Mucosa of gallbladder (tissue), 1 donor: ENCODE measurements at regions not wholly inside any gene's neighbourhood (a gene's known extent, or its start where the extent isn't known, plus 50 kb on each side); places are given as distances from the start of the nearest gene placed in this dataset.

Experiments used
- DNase-seq: peaks from one replicate; pipeline ENCODE4 v3.0.0-alpha.2; 2020; ENCODE audit warnings: low spot score
- donor health status: DM: no; HTN: no; CAD: no.

DNA sequence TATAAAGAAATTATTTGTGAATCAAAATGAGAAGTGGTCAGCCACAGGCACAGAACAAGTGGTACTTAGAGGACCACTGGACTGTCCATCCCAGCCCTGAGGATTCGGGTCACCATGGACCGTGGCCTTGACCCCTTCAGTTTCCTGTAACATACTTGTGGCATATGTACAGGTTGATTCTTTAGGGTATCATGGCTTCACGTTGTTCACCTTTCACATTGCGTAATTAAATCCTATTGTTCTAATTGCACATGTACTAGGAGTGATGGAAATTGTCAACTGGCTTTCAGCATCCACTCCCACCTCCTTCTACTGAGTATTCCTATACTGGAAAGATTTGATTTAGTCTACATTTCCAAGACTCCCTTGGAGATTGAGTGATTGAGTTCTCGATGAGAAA, 148.3 kb upstream of the GJB5 start:
- DNase-seq, result no peak

DNA sequence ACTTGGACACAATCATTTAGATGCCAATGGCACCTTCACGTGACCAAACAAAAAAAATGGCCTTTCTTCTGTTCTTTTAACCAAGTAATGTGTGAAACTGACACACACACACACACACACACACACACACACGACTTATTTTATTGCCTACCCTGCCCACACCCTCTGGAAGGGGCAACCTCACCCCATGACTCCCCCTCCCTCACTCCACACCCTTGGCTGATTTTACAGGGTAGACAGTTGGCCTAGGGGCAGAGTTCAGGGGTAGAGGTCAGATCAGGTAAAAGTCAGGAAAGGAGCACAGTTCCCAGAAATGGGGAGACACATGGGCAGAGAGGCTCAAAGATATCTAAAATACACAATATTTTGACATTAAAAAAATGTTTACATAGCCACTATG, 144.8 kb upstream of the GJB5 start:
- DNase-seq, result no peak

DNA sequence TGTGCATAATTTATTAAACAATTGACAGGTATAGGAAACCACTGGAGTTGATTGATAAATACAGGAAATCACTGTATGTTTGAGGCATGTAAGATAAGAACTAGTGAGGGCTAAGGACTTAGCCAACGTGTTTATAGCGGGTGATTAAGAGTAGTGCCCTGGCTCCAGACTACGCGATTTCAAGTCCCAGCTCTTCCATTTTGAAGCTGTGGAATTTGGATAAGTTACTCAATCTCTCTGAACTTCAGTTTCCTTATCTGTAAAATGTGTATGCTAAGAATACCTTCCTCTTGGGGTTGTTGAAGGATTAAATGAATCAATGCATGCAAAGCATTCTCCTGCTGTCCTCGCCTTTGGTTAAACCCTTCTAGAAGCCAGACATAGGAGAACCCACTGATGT, 143.3 kb upstream of the GJB5 start:
- no peak for DNase-seq

DNA sequence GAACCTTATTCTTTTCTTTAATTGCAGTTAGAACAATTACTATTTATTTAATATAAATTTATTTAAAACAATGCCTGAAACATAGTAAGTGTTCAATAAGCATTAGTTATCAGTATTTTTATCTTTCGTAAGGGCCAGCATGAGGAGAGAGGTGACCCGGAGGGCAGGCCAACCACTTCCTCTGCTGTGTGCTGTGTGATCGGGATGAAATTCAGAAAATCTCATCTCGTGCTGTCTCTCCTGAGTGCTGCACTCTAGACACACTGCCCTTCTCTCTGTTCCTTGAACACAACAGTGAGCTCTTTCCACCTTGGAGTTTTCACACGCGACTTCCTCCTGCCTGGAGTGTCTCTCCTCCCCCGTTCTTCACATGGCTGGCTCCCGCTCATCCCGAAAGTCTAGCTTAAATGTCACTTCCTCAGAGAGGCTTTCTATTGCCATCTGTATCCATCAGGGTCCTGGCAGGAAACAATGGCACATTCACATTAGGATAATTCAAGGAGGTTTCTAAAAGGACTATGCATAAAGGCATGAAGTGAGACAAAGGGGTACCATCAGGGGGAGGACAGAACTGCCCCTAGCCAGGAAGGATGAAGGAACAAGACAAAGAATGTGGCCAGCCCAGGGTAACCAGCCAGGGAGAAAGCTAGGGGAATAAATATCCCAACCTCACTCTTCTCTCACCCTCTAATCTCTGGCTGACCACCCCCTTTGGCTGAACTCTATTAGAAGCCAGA, 142.6 kb upstream of the GJB5 start:
- no peak for DNase-seq

DNA sequence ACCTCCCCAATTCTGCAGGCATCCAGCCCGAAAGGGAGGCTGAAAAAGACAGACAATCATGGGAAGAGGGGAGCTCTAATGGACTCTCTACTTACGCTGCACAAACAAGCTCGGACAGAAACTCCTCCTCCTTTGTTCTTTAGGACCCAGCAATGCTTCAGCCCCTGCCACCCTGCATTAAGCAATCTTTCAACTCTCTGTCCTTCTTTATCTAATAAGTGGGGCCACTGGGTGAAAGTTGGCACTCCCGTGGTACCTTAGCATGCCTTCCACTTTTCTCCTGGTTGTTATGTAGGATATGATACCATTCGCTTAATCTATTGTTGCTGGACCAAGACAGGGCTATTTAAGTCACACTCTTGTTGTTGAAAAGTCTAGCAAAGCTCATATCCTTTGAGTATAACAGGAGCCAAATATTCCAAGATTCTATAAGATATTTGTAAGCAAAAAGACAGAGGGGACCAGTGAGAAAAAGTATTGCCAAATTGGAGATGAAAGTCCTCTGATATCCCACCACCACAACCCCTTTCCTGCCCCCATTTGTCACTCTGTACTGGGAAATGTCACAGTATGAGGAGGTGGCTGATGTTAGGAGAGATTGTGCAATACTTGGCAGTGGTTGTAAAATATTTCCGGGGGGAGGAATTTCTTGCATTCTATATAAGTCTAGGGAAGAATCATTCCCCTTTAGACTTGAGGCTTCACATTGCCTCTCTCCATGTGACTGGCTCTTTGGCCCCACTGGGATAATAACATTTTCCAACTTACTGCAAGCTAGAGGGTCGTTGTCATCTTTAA, 137.3 kb upstream of the GJB5 start:
- DNase-seq, result no peak

DNA sequence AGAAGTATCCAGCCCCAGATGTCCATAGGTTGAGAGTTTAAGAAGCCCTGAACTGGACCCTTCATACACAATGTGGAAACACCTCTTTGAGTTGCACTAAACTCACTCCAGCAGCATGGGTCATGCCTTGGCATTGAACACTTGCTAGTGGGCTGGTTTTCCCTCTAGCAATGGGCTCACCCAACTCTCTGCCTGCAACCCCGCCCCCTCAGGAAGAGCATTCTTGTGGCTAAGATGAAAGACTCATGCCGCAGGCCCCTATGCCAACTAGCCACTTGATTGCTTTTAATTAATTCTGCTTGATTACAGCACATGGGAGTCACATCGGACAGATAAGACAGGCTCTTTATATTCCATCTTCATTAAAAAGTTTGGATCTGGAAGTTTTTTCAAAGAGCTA, 136.5 kb upstream of the GJB5 start:
- DNase-seq, result no peak

DNA sequence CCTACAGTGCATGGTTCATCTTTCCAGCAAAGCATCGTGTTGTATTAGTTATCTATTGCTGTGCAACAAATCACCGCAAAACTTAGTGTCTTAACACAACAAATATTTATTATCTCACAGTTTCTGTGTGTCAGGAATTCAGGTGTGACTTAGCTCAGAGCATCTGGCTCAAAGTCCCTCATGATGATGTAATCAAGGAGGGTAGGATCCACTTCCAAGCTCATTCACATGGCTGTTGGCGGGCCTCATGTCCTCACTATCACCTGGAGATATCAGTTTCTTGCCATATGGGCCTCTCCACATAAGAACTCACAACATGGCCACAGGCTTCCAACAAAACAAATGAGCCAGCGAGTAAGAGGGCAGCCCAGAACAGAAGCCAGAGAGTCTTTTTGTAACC, 135.6 kb upstream of the GJB5 start:
- no peak for DNase-seq

DNA sequence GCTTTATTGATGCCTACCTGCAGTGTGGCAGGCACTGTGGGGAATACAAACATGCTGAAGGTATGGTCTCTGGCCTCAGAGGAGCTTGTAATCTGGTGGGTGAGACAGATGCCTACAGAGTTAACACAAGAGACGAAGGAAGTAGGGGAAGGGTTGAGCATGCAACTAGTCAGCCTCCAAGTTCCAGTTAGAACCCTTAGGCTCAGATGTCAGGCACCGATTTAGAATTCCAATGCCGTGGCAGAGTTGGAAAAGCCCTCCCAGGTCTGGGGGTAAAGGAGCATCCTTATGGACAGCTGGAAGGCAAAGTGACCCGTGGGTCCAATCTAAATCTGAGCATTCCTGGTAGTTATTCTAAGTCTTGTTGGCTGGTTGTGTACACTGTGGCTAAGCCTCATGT, 132.9 kb upstream of the GJB5 start:
- DNase-seq, result no peak

DNA sequence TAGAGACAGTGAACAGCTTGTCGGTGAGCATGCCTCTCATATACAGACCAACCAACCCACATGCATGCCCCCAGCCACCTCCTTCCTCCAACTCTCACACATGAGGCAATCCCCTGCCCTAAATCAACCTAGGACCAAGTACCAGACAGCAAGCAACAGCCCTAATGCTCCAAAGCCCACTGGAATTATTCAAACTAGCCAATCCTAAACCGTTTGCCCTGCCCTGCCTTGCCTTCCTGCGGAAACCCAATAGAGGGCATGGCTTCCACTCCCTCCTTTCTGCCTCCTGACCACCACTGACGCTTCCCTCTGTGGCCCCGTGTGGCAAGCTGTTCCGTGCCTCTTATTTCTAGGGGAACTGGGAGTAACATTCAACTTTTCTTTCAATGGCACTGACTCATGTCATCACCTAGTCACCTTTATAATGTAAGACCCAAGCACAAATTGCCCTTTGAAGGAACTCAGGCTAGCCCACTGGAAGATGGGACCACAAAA, 129.3 kb upstream of the GJB5 start:
- no peak for DNase-seq

DNA sequence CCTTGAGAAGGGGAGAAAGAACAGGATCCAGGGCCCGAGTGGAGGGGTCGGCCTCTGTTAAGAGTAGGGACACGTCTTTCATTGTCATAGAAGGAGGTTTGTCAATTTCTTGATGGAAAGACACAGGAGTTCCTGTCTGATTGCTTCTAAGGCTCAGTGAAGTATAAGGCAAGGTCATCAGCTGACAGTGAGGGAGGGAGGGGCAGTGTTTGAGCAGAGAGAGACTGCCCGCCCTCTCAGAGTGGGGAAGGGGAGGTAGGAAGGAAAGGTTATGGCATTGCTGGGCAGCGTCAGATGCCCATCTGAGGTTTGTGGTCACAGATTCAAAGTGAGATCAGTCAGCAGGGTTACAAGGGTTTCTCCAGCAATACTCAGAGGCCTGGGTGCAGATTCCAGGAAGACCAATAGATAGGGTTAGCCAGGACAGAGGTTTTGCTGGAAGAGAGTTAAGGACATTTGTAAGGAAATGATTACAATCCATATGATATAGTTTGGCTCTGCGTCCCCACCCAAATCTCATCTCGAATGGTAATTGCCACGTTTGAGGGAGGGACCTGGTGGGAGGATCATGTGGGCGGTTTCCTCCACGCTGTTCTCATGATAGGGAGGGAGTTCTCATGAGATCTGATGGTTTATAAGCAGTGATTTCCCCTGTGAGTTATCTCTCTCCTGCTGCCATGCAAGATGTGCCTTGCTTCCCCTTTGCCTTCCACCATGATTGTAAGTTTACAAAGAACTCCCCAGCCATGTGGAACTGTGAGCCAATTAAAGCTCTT, 127.2 kb upstream of the GJB5 start:
- no peak for DNase-seq

DNA sequence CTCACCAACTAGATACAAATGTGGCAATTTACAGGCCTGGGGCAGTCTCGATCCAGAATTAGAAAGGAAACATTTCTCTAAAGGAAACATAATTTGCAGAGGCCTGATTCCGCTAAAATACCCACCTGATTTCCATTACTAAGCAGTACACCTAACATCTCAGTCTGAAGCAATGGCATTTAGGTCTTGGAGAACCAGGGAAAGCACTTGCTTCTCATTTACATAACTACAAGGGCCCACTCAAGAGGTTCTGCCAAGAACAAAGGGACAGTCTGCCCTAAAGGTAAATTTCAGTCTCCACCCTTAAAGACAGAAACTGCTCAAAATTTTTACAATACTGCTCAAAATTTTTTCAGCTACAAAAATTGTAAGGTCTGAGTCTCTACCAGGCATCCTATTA, 123.7 kb upstream of the GJB5 start:
- no peak for DNase-seq

DNA sequence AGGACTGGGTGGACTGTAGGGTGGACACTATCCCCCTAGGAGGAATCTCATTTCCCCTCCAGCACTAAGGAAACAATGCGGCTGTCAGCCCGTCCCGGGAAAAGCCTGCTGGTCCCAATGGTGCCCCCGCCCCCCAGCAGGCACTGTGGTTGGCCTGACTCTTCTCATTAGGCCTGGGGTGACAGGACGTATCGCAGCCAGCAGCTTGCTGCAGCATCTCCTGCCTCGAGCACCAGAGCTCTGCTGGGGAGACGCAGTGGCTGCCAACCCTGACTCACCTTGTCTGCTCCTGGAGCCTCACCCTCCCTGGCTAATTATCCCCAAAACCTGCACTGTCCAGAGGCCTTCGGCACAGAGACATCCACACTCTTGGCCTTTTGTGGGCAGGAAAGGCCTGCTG, 115.1 kb upstream of the GJB5 start:
- DNase-seq, result no peak

DNA sequence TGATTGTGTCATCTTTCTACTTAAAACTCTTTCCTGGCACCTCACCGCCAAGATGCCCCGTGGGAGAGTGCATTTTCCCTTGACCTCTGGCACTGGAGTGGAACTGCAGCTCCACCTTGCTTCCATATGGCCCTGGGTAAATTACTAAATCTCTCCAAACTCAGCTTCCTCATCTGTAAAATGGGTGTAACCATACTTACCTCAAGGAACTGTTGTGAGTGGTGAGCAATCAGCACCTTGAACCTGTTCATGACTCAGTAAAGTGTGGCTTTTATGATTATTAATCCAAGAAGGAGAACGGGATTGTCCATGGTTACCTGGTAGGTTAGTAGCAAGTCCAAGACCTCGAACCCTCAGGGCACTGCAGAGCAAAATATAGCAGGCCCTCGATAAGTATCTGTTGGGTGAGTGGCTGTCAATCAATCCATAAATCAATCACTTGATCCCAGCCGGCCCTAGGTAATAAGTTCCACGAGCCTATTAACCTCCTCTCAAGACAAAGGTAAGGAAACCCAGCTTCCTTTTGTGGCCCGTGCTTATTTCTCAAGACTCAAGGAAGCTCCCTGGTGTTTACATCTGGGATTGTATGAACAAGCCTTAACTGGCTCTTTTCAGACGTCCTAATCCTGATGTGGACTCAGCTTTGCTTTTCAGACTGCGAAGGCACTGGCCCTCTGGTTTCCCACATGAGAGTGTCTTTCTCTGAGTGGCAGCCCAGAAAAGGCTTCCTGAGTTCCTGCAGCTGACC, 114.0 kb upstream of the GJB5 start:
- DNase-seq, result no peak

DNA sequence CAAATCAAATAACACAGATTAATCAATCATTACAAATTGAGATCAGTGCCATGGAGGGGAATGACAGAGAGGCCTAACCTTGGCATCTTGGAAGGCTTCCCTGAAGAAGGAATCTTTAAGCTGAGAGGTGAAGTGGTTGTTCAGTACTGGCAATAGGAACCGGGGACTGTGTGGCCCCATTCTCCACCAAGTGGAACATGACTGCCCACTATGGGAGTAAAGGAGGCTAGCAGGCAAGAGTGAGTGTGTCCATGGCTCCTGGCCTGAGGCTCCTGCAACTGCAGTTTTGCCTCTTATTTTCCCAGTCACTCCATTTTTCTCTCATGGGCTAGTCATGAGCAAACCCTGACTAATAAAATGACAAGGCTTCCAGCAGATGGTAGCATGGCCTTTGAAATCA, 112.2 kb upstream of the GJB5 start:
- no peak for DNase-seq

DNA sequence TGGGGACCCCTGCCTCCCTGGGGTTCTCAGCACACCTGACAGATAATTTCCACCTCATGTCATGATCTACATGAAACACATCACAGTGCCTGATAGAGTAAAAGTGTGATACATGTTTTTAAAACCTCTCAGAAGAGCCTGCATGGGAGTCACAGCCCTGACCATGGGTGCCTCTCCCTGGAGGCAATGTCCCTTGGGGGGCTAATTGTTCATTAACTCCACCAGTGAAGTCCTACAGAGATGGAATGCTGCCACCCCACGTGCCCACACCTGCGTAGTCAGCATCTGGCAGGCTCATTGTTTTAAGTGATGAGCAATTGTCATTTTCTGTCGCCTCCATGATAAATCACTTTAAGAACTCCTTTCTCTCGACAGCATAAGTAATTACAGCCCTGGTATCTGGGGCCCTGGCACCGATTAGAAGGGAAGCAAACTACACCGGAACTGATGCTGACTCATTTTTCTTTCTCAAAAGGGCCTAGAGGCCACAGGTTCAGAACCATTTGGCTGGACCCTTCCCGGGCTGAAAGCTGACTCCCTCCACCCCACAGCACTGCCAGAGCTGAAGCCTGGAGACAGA, 109.6 kb upstream of the GJB5 start:
- no peak for DNase-seq

DNA sequence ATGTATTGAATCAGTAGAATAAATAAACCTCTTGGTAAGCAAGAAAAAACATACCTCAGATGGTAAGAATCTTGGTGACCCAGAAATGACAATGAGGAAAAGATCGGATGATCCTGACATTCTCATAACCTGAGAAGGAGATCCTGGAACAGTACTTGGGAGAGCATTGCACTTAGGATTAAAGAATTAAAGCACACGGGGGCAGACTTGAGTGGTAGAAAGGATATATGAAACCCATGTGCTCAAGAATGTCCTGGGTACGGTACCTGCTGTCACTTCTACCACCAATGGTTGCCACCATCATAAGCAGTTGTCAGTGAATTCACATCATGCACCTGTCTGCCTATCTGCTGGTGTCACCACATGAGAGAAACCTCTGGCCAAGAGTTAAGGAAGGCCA, 108.9 kb upstream of the GJB5 start:
- no peak for DNase-seq

DNA sequence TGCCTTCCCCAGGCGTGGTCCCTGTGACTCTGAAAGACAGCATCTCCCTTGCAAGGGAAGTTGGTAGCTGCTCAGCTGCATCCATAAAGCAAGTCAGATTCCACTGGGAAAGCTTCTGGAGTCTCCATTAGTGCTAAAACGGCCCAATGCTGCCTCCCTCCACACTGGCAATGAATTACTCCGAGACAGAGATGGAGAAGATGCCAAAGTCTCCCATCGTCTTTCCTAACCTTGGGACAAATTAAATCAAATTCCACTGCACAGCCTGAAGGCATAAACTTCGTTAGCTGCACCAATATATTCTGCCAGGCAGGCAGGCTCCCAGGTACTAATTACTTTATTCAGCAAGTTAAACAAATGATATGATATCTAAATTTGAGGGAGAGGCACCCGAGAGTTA, 106.3 kb upstream of the GJB5 start:
- DNase-seq, result no peak

DNA sequence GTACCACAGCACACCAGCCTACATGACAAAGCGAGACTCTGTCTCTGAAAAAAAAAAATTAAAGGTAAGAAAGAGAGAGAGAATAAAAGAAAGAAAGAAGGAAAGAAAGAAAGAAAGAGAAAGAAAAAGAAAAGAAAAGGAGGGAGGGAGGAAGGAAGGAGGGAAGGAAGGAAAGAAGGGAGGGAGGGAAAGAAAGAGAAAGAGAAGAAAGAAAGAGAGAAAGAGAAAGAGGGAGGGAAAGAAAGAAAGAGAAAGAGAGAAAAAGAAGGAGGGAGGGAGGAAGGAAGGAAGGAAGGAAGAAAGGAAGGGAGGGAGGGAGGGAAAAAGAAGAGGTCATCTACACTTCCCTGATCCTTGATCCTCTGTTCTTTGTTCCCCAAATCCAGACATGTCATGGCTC, 104.8 kb upstream of the GJB5 start:
- DNase-seq, result no peak

DNA sequence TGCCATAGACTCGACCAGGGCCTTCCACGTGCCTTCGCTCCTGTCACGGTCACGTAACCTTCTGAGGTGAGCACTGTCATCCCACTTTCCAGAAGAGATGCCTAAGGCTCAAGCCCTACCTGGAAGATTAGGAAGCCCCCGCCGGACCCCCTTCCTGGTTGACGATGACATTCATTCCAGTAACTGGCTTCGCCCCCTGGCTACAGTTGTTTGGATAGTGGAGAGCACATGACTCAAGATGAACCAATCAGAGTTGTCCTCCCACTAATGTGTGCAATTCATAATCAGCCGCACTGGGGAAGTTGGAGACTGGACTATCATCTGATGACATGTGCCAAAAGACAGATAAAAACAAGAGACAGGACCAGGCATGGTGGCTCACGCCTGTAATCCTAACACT, 104.0 kb upstream of the GJB5 start:
- DNase-seq, result no peak

DNA sequence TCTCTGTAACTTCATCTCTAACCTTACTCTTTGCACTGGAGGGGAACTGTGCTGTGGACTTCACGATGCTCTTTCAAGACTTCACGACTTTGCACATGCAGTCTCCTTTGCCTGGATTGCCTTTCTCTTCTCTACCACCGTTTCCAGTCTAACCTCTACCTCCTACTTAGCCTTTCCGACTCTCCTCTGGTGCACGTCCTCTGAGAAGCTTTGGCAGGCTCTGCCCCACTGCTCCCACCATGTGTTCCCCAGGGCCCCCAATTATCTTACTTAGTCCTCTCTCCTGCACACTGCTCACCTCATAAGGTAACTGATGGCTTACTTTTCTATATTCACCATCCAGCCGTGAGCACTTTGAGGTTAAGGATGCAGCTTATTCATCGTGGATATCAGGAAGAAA, 101.7 kb upstream of the GJB5 start:
- no peak for DNase-seq

DNA sequence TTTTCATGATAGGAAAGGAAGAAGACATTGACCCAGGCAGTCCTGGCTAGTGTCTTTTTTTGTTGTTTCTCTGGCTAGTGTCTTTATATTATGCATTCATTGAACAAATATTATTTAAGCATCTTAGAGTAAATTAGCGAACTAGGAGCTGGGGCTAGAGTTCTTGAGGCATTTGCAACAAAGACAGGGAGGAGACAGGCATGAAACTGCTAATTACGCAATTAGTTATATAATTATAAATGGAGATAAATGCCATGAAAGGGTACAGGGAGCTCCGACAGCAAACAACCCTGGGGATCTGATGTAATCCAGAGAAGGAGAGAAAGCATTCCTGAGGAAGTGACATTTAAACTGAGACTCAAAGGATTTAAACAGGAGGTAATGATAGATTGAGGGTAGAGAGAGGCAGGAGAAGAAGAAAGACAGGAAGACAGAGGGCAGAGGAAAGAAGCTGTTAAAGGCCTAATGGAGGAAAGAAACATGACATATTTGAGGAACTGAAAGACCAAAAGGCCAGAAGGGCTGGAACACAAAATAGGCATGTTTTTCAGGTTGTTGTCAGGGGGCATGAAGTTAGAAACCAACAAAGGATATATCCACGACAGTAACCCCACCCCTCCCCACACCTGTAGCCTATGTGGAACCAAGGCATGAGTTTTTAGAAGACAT, 99.5 kb upstream of the GJB5 start:
- DNase-seq, result no peak
